ENCODE measurements at regions not wholly inside any gene's neighbourhood (a gene's known extent, or its start where the extent isn't known, plus 50 kb on each side); places are given as distances from the start of the nearest gene placed in this dataset.

GRCh38 chr7:340979-341694, 51.2 kb downstream of the FOXL3 start:
- no peak for DNase-seq

GRCh38 chr7:341841-342638, 52.1 kb downstream of the FOXL3 start:
- DNase-seq: no peak

DNA sequence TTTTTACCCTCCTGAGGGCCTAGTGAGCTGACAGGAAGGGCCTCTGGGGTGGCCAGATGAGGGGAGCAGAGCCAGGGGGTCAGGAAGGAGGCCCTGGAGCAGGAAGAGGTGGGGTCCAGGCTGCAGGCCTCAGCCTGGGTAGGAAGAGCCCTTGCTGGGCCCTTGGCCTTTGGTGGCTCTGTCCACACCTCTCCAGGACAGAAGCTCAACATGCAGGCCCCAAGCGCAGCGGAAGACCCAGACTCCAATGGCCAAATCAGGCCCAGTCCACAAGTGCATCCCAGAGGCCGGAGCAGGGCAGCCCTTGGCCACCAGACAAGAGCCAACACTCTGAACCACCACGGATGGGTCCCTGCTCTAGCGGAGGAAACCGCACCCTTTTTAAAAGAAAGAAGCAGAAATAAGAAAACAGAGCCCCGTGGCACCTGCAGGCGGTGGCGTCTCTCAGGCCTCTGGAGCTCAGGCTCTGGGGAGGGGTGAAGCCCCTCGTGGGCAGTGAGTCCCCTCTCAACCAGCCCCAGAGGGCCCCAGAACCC, 52.8 kb downstream of the FOXL3 start:
- DNase-seq: no peak

- no peak for DNase-seq
These were observed 53.4 kb downstream of the FOXL3 start for GRCh38 chr7:343227-343822.

- DNase-seq: no peak
These were observed 54.1 kb downstream of the FOXL3 start for GRCh38 chr7:343864-344607.

- no peak for DNase-seq
These were observed 54.6 kb downstream of the FOXL3 start for GRCh38 chr7:344608-344994.

DNA sequence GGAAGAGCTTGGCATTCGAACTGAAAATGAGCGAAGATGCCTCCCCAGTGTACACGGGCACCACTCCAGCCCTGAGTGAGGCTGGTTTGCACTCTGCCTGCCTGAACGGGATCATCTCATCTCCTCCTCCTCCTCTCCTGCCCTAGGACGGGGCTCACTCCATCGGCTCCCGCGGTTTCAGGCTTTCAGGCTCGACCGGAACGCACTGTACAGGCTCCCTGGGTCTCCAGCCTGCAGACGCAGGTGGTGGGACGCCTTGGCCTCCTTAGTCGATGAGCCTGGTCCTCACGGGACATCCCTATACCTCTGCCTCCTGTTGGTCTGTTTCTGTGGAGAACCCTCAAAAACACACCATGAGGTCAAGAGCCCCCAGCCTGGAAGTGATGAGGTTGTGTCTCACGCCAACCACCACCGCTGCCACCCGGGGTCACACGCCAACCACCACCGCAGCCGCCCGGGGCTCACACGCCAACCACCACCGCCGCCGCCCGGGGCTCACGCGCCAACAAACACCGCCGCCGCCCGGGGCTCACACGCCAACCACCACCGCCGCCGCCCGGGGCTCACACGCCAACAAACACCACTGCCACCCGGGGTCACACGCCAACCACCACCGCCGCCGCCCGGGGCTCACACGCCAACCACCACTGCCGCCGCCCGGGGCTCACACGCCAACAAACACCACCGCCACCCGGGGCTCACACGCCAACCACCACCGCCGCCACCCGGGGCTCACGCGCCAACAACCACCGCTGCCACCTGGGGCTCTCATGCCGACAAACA, 56.3 kb downstream of the FOXL3 start:
- DNase-seq: no peak

DNA sequence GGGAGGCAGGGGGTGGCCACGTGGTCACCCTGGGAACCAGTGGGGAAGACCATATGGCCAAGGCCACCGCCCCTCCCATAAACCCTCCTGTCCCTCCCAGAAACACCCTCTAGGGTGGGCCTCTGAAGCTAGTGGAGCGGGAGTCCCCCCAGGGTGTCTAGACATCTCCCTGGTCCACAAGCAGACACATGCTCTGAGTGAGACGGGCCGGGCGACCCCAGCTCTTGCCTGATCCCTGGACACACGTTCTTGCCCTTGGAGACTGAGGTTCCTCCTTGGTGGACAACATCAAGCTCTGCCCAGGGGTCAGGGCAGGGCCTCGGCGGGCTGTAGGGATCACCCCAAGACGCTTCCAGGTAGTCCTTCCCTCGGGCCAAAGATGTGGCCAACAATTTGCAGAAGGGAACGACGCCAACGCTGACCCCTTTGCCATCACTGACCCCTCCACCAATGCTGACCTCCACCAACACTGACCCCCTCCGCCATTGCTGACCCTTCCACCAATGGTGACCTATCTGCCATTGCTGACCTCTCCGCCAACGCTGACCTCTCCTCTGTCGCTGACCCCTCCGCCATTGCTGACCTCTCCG, 57.1 kb downstream of the FOXL3 start:
- DNase-seq: no peak

DNA sequence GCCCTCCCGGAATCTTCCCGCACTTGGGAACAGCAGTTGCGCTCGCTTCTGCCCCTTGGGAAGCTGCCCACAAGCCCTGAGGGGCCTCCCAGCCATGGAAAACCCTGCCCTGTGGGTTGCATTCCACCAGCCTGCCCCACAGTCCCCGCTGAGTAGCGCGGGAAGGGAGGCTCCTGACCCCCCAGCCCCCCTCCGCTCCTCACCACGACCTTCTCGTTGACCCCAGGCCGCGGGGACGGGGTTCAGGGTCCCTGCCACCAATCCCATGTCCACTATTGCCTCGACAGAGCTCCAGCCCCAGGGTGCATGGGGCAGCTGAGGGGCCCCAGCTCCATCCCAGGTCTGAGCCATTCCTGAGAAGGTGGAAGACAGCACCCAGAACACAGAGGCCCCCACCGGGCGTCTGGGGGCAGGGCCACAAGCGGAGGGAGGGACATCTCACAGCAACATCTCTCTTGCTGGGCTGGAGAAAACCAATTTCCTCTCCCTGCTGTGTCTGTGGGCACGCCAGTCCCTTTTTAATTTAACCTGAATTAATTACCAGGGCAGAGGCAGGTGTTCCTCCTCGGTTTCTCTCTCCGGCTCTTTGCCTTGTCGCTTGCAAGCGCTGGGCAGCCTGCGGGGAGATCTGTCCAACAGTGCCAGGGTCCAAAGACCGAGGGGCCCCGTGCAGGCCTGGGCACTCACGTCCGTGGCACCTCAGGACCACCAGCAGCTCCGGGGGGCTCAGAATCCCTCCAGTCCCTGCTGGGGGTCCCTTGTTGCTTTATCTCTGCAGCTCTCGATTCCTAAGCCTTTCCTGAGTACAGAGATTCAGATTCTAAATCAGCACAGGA, 57.9 kb downstream of the FOXL3 start:
- DNase-seq: no peak

DNA sequence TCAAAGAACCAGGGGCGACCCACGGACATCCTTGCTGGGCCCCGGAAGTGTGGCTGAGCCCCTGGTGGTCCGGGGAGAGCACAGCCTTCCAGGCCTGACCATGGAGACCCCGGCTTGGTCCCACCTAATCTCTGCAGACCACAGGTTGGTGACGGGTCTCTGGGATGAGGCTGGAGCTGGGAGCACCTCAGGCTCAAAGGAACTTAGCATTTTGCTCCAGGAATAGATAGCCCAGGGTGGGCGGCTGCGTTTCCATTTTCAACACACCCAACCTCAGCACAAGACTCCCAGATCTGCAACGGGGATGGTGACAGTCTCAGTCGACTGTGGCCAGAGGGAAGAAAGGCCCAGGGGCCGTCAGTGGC, 58.5 kb downstream of the FOXL3 start:
- no peak for DNase-seq

- DNase-seq: no peak
These were observed 59.2 kb downstream of the FOXL3 start for GRCh38 chr7:348962-349743.

DNA sequence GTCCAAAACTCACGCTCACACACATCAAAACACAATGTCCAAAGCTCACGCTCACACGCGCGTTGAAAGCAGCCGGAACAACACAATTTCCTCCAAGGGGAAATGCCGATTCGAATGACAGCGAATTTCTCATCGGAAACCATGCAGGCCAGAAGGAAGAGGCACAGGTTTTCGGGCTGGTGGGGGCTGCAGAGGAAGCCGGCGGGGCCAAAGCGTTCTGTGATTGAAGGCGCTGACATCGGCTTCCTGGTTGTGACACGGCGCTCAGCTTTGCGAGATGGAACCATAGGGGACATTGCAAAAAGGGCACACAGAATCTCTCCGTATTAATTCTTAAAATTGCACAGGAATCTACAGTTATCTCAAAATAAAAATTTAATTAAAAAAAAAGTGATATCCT, 61.3 kb downstream of the FOXL3 start:
- no peak for DNase-seq

- no peak for DNase-seq
These were observed 61.9 kb downstream of the FOXL3 start for GRCh38 chr7:351681-352480.

- DNase-seq: no peak
These were observed 63.9 kb downstream of the FOXL3 start for GRCh38 chr7:353746-354325.

GRCh38 chr7:354597-355470, 64.9 kb downstream of the FOXL3 start:
- no peak for DNase-seq

GRCh38 chr7:355568-355967, 65.6 kb downstream of the FOXL3 start:
- DNase-seq: no peak

DNA sequence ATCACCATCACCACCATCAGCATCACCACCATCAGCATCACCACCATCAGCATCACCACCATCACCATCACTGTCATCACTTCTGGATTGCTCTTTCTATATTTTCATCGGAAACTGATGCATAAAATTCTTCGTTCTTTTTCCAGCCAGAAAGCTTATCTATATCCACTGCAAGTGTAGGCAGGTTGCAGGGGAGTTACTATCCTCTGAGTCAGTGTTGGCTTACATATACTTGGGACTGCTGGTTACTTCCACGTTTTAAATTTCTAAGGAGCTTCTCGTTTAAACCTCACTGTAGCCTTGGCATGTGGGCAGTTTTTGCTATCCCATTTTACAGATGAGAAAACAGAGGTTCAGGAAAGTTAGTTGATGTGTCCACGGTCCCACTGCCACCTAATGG, 66.1 kb downstream of the FOXL3 start:
- DNase-seq: peak; percentile 39
